HG03575 (cell line): ENCODE measurements at regions not wholly inside any gene's neighbourhood (a gene's known extent, or its start where the extent isn't known, plus 50 kb on each side); places are given as distances from the start of the nearest gene placed in this dataset.

Source experiments
- ATAC-seq: cut with Tn5 transposase; IDR thresholded peaks from one replicate; pipeline ENCODE4 v1.9.1; 2021; ENCODE audit not compliant: unreplicated experiment, insufficient number of reproducible peaks, low FRiP score; ENCODE audit errors: extremely low read depth

DNA sequence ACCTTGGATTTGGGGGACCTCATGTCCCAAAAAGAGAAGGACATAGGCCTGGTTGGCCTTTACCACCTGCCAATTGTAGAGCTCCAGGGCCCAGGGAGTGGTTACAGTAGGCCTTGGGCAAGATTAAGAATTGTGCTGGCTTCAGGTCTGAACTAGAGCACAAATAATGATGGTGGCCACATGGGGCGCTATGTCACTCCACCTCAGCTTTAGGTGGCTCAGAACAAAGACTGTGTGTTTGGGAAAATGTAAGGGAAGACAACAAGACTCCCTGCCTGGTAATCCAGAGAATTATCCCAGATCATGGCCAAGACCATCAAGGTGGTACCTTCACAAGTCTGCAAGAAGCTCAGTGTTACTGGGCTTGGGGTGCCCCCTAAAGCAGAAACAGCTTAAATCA lies 224.9 kb upstream of the OPRM1 start:
- ATAC-seq: no peak

- ATAC-seq: no peak
These were observed 234.2 kb upstream of the OPRM1 start for GRCh38 chr6:153804755-153805330.

DNA sequence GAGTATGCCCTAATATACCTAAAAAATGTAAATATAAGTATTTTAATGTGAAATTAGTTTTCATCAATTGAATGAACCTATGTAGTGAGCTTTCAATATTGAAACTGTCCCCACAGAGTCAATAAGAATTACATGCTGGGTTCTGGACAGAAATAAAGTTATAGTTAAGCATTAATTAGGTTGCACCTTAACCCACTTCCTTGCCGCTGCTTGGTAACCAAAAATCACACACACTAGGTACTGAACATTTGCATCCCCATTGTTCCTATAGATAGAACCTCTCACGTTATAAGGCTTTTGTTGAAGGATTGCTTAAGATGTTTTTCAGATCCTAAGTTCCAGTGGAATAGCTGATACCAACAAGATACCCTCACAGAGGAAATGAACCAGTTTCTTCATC lies 237.1 kb upstream of the OPRM1 start:
- no peak for ATAC-seq

GRCh38 chr6:153800580-153801188 lies 238.4 kb upstream of the OPRM1 start:
- no peak for ATAC-seq

GRCh38 chr6:153790876-153791473 lies 248.1 kb upstream of the OPRM1 start:
- ATAC-seq: no peak

- no peak for ATAC-seq
These were observed 249.0 kb upstream of the OPRM1 start for GRCh38 chr6:153790048-153790447.

DNA sequence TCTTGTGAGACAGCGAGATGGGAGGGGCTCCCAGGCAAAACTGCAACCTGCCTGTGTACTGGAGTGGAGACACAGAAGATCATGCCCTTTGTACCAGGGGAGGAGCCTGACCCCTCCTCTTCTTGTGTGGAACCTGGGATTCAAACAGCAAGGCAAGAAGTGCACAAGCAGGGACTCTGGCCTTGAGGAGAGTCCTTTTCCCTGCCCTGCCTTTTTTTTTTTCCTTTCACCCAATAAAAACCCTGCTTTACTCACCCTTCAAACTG lies 251.8 kb upstream of the OPRM1 start:
- ATAC-seq: no peak

DNA sequence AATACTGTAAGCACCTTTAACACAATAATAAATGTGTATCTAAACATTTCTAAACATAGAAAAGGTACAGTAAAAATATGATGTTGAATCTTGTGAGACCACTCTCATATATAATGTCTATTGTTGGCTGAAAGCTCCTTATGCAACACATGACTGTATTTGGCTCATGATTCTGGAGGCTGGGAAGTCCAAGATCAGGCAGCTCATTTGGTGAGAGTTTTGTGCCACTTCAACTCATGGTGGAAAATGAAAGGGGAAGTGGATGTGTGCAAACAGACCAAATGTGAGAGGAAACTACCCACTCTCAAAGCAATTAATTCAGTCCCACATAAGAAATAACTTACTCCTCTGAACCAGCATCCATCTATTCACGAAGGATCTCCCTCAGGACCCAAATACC lies 257.7 kb upstream of the OPRM1 start:
- no peak for ATAC-seq

DNA sequence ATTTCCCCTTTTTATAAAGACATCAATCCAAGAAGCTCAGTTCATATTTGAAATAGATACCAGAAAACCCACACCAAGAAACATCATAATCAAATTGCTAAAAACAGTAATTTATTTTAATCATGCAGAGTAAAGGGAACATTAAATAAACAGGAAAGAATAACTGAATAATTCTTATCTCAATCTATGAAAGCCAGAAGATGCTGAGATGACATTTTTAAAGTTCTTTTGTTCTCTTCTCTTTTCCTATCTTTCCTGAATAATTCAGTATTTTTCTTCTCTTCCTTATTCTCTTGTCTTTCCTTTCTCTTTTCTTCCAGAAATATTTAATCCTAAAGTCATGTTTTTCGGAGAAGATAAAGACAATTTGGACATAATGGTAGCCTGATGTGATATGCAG lies 259.0 kb upstream of the OPRM1 start:
- ATAC-seq: no peak

GRCh38 chr6:153778216-153778615 lies 260.8 kb upstream of the OPRM1 start:
- ATAC-seq: no peak

DNA sequence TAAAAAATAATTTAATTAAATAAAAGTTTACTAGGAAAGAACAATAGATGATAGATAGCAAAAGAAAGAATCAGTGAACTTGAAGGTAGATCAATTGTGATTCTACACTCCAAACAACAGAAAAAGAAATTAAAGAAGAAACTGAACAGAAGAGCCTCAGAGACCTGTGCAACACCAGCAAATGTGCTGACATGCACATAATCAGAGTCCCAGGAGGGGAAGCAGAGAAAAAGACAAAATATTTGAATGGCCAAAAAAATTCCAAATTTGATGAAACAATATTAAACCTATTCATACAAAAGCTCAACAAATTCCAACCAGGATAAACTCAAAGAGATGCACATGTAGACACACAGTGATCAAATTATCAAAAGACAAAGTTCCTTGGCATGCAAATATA lies 267.5 kb upstream of the OPRM1 start:
- no peak for ATAC-seq

GRCh38 chr6:153767127-153767526 lies 271.9 kb upstream of the OPRM1 start:
- ATAC-seq: no peak

DNA sequence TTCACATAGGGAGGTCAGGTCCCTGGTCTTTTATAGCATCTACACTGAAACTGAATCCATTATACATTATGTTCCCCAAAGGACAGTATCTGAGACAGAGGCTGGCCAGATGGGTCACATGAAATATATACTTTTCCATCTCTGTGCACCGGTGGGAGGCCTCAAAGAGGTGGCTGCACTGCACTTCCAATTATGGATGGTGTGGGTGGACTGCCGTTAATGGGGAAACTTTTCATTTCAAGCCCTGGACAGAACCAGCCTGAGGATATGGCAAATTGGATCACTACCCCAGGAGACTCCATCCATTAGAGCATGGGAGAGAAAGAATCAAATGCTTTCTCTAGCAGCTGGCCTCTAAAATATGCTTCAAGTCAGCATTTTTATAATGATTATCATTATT lies 280.5 kb upstream of the OPRM1 start:
- ATAC-seq: no peak

- ATAC-seq: no peak
These were observed 303.3 kb upstream of the OPRM1 start for GRCh38 chr6:153735761-153736160.

- ATAC-seq: no peak
These were observed 309.9 kb upstream of the OPRM1 start for GRCh38 chr6:153729189-153729588.

DNA sequence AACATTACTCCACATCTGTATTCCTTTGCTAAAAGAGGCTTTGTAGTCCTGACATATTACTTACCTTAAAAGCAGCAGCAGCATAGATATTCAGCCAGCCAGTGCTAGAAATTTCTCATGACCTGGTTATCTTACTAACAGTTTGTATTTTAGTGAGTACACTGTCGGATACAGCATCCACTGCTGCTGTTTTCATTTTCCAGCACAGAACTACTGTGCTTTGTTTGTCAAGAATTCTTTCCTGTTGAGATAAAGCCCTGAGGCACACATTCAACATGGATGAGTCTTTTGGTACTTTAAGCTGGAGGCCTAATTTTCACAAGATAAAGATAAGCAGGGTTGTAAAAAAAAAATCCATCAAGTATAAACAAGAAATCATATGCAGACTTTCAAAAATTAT lies 311.2 kb upstream of the OPRM1 start:
- no peak for ATAC-seq

GRCh38 chr6:153725456-153725855 lies 313.6 kb upstream of the OPRM1 start:
- no peak for ATAC-seq

DNA sequence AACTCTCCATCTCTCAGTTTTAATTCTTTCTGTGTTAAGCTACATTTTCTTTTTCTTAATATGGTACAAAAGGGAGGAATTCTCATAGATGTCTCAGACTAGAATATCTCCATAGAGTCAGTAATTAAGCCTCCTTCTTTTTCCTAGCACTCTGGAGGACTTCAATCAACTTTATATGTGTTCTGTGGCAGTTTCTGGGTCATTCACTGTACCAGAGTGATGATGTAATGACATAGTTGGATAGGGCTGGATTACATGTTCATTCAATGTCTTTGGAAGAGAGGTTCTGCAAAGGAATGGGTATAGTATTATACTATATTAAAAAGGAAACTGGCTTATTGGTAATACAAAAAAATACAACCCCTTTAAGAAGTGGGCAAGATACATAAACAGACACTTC lies 318.3 kb upstream of the OPRM1 start:
- ATAC-seq: no peak

- no peak for ATAC-seq
These were observed 333.6 kb upstream of the OPRM1 start for GRCh38 chr6:153705429-153705828.

GRCh38 chr6:153702671-153703070 lies 336.4 kb upstream of the OPRM1 start:
- ATAC-seq: no peak

DNA sequence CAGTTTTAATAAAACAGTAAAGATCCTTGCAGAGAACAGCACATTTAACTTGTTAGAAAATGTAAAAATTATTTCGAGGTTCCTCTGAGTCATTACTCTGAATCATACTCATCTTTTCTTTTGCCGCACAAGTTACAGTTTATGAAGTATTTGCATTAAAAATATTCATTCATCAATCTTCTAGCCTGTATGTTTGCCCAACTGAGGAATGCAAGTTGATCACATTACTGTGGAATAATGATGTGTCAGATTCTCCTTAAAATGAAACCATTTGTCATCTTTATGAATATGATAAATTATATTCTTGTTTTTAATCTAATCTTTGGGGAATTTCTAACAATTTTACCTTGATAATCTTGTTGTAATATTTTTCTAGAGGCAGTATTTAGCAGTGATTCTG lies 340.4 kb upstream of the OPRM1 start:
- no peak for ATAC-seq
